Esophagus muscularis mucosa (tissue), 4 donors: ENCODE measurements at regions not wholly inside any gene's neighbourhood (a gene's known extent, or its start where the extent isn't known, plus 50 kb on each side); places are given as distances from the start of the nearest gene placed in this dataset.

ENCODE experiments used
- DNase-seq: peaks from one replicate; pipeline ENCODE4 v3.0.0-alpha.2; 2017; ENCODE audit errors: extremely low spot score
- H3K27ac ChIP-seq, 4 donors: fragments of 200-600 bp; sonication (generic); replicated peaks in 1 of 4; 1 replicate in 3 of 4; 2 replicates in 1 of 4; pipeline ENCODE4 v1.5.1; 2016 to 2019; ENCODE audit warnings: mild to moderate bottlenecking in 1 of 4
- H3K27me3 ChIP-seq, 4 donors: fragments of 200-600 bp; sonication (generic); one replicate each; pipeline versions ENCODE4 v1.5.1 to v1.6.0; 2016 to 2019
- H3K36me3 ChIP-seq, 4 donors: fragments of 200-600 bp; sonication (generic); one replicate each; pipeline ENCODE4 v1.5.1; 2016 to 2019
- H3K4me1 ChIP-seq, 4 donors: fragments of 200-600 bp; sonication (generic); one replicate each; pipeline ENCODE4 v1.5.1; 2016 to 2019
- H3K4me3 ChIP-seq, 4 donors: fragments of 200-600 bp; sonication (generic); 1 replicate in 2 of 4; 2 replicates in 2 of 4; pipeline ENCODE4 v1.5.1; 2016 to 2019; ENCODE audit warnings: mild to moderate bottlenecking in 4 of 4, moderate library complexity in 1 of 4
- H3K9me3 ChIP-seq, 4 donors: fragments of 200-600 bp; sonication (generic); 1 replicate in 3 of 4; 2 replicates in 1 of 4; pipeline ENCODE4 v1.5.1; 2016 to 2019
- EP300 ChIP-seq: sonication (generic); formaldehyde crosslinking; IDR thresholded peaks from one replicate; pipeline ENCODE4 v1.6.1; 2017; ENCODE audit warnings: antibody characterized with exemption
- POLR2A ChIP-seq: fragments of 450-650 bp; IDR thresholded peaks from one replicate; pipeline ENCODE4 v1.6.1; 2017; ENCODE audit warnings: antibody characterized with exemption, moderate library complexity, mild to moderate bottlenecking, low read depth
- POLR2AphosphoS5 ChIP-seq, 2 donors: sonication (generic); formaldehyde crosslinking; IDR thresholded peaks; one replicate each; pipeline ENCODE4 v1.6.1; 2017; ENCODE audit warnings: antibody characterized with exemption in 2 of 2
- WGBS: methylation state at CpG from one replicate; pipeline ENCODE4 v1.1.5; 2018; 5-methylcytosine and 5-hydroxymethylcytosine counted together
- intact Hi-C: fragments of 100-400 bp; cut with DNase I; formaldehyde crosslinking; loops from one replicate; pipeline ENCODE4 v1.15.1; 2023
- TF ChIP-seq, protein P1 (sequence below), 3 experiments: fragments of 200-600 bp in 2 of 3; fragments of 450-650 bp in 1 of 3; sonication (generic) in 2 of 3; IDR thresholded peaks; one replicate each; pipeline ENCODE4 v1.5.1; 2017 to 2019; ENCODE audit warnings: antibody characterized with exemption in 3 of 3, mild to moderate bottlenecking in 2 of 3, moderate library complexity in 1 of 3

DNA sequence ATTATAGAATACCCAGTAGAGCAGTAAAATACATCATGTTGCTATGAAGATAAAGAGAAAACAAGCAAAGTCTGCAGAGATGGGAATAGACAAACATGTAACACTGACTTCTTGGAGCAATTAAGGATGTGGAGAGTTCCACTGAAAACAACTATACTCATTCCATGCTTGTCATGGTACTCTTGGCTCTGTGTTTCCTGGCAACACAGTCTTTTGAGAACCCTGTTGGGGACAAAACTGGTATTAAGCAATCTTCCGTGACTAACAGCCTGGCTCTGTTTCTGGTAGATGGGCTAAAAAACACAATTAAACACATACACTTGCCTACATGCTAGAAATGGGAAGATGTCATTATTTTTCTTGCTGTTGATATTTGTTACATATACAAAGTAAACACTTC, 1212.3 kb upstream of the GBE1 start:
- DNase-seq = no peak
- Histone ChIP-seq H3K36me3 (no peaks in the 10 kb centered on the region), H3K4me1 (no peaks in the 10 kb centered on the region), H3K27ac (no peak overlapping the region), H3K27me3 (no peaks in the 10 kb centered on the region), H3K9me3 (no peaks in the 10 kb centered on the region), H3K4me3 (no peak overlapping the region)
- WGBS = 65% methylated on average over 1 of the region's 1 CpG
- intact Hi-C loops = no loop called here
- TF ChIP-seq POLR2A (no peak), POLR2AphosphoS5 (IDR thresholded peaks at IDR 0.05) (no peak), EP300 (no peak)
- TF ChIP-seq, protein P1, sequence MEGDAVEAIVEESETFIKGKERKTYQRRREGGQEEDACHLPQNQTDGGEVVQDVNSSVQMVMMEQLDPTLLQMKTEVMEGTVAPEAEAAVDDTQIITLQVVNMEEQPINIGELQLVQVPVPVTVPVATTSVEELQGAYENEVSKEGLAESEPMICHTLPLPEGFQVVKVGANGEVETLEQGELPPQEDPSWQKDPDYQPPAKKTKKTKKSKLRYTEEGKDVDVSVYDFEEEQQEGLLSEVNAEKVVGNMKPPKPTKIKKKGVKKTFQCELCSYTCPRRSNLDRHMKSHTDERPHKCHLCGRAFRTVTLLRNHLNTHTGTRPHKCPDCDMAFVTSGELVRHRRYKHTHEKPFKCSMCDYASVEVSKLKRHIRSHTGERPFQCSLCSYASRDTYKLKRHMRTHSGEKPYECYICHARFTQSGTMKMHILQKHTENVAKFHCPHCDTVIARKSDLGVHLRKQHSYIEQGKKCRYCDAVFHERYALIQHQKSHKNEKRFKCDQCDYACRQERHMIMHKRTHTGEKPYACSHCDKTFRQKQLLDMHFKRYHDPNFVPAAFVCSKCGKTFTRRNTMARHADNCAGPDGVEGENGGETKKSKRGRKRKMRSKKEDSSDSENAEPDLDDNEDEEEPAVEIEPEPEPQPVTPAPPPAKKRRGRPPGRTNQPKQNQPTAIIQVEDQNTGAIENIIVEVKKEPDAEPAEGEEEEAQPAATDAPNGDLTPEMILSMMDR (IDR thresholded peaks at IDR 0.05) = no peak

DNA sequence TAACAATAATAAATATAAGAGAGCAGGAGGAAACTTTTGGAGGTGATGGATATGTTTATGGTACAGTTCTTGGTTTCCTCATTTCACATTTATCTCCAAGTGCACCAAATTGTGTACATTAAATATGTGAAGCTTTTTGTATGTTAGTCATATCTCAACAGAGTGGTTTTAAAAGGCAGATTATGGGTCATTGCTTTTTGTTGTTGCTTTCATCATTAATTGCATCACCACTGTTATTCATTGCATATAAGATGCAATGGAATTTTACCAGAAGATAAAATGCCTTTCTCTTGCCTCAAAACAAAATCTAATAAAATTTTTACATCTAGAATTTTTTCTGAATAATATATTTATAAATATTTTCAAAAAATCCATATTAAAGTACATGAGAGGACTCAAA, 1198.9 kb upstream of the GBE1 start:
- Histone ChIP-seq H3K36me3 (no peaks in the 10 kb centered on the region), H3K4me3 (no peak overlapping the region), H3K27me3 (no peaks in the 10 kb centered on the region), H3K27ac (no peak overlapping the region), H3K9me3 (no peaks in the 10 kb centered on the region), H3K4me1 (no peaks in the 10 kb centered on the region)
- no peak for DNase-seq
- intact Hi-C loops = no loop called here
- TF ChIP-seq, protein P1 (IDR thresholded peaks at IDR 0.05) = no peak
- TF ChIP-seq POLR2A (no peak), POLR2AphosphoS5 (IDR thresholded peaks at IDR 0.05) (no peak), EP300 (no peak)

DNA sequence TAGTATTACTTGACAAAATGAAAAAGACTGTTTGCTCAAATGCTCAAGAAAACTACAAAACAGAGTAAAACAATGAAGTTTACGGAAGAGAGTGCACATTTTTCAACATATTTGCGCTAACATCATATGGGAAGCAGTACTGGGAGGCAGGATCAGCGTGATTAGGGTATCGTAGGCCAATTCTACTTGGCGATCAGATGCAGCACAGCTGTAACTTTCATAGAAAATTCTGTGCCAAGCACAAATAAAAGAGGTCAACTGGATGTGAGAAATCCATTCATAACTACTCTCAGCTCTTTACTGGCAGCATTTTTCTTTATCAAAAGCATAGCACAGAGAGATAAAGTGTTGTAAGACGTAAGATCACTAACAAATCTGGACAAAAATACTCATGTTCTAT, 1196.3 kb upstream of the GBE1 start:
- WGBS = 45% methylated on average over 6 of the region's 6 CpGs
- intact Hi-C loops = no loop called here

DNA sequence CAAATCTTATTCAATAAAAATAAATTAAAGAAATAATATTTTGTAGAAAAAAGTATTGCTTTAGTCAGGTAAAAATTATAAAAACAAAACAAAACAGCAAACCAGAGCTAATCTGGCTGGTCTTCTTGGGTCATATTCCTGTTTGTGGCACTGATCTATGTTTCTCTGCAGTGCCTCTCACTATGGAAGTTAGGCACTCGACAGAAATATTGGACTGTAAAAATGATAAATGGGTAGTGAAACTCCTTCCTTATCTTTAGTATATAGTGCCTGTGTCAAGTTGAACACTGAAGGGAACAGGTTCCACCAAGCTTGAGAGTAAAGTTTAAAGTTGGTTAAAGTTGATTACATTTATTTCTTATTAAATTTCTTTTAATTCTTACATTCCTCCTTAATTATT, 1195.6 kb upstream of the GBE1 start:
- 37% methylated on average over 1 of the region's 1 CpG for WGBS

More for the DNA sequence above, 1196.3 kb upstream of the GBE1 start:
- DNase-seq = no peak
- Histone ChIP-seq H3K9me3 (no peaks in the 10 kb centered on the region), H3K27ac (no peak overlapping the region), H3K4me1 (no peaks in the 10 kb centered on the region), H3K27me3 (no peaks in the 10 kb centered on the region), H3K36me3 (no peaks in the 10 kb centered on the region), H3K4me3 (no peak overlapping the region)
- TF ChIP-seq, protein P1 (IDR thresholded peaks at IDR 0.05) = no peak
- TF ChIP-seq POLR2A (no peak), POLR2AphosphoS5 (IDR thresholded peaks at IDR 0.05) (no peak), EP300 (no peak)

DNA sequence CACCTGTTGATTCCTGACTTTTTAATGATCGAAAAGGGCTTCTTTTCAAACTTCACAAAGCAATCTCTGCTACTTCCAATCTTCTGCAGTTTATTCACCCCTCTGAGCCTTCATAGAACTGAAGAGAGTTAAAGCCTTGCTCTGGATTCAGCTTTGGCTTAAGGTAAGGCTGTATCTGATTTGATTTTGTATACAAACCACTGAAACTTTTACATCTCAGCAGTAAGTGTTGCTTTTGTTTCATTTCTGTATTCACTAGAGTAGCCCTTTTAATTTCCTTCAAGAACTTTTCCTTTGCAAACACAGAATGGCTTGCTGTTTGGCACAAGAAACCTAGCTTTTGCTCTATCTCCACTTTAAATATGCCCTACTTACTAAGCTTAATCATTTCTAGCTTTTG, 1193.0 kb upstream of the GBE1 start:
- Histone ChIP-seq H3K9me3 (no peaks in the 10 kb centered on the region), H3K36me3 (no peaks in the 10 kb centered on the region), H3K4me1 (no peaks in the 10 kb centered on the region), H3K27me3 (no peaks in the 10 kb centered on the region), H3K4me3 (no peak overlapping the region), H3K27ac (no peak overlapping the region)
- intact Hi-C loops = no loop called here
- TF ChIP-seq, protein P1 (IDR thresholded peaks at IDR 0.05) = no peak
- TF ChIP-seq POLR2AphosphoS5 (IDR thresholded peaks at IDR 0.05) = no peak
- TF ChIP-seq EP300 = no peak
- TF ChIP-seq POLR2A = no peak
- WGBS = 100% methylated on average over 1 of the region's 1 CpG
- no peak for DNase-seq

More for the DNA sequence above, 1195.6 kb upstream of the GBE1 start:
- DNase-seq = no peak
- Histone ChIP-seq H3K4me3 (no peak overlapping the region), H3K36me3 (no peaks in the 10 kb centered on the region), H3K27me3 (no peaks in the 10 kb centered on the region), H3K9me3 (no peaks in the 10 kb centered on the region), H3K4me1 (no peaks in the 10 kb centered on the region), H3K27ac (no peak overlapping the region)
- no peak for TF ChIP-seq EP300
- TF ChIP-seq POLR2AphosphoS5 (IDR thresholded peaks at IDR 0.05) = no peak
- TF ChIP-seq, protein P1 (IDR thresholded peaks at IDR 0.05) = no peak
- TF ChIP-seq POLR2A = no peak
- intact Hi-C loops = no loop called here
